D721Med (cell line): ENCODE measurements at regions not wholly inside any gene's neighbourhood (a gene's known extent, or its start where the extent isn't known, plus 50 kb on each side); places are given as distances from the start of the nearest gene placed in this dataset.
A peak's percentile ranks its signal among the peaks of the same experiment; 100 is the strongest.
"Not testable (repeated sequence)": the region's sequence is repeated elsewhere in the genome, so short reads cannot be mapped to it uniquely, and the experiment has no call there.

Experiments used
- DNase-seq: peaks from one replicate; pipeline ENCODE4 v3.0.0; 2011; ENCODE audit warnings: low spot score; ENCODE audit not compliant: insufficient read length
- FAIRE-seq: peaks from 2 replicates; lab custom pipeline; 2011; peaks lifted over from hg19 to GRCh38; lab: Jason Lieb, UNC
- CTCF ChIP-seq: IDR thresholded peaks from 2 replicates; pipeline ENCODE4 v1.5.1; 2012; ENCODE audit warnings: mild to moderate bottlenecking, control low read depth; ENCODE audit not compliant: insufficient read depth; ENCODE audit errors: missing control alignments

DNA sequence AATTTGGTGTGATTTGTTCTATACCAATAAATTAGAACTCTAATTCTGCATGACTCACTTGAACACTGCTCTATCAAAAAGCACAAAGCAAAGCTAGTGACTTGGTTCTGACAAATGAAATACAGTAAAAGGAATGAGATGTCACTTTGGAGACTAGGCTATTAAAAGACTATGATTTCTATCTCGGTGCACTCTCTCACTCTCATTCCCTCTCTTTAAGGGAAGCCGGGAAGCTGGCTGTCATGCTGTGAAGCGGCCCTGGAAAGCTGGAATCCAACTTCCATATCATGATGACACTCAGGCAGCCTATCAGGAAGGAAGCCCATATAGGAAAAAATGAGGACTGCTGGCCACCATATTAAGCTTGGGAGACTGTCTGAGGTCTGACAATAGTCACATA lies 590.1 kb upstream of the CBLB start:
- no peak for TF ChIP-seq CTCF
- DNase-seq, result no peak
- no peak for FAIRE-seq

DNA sequence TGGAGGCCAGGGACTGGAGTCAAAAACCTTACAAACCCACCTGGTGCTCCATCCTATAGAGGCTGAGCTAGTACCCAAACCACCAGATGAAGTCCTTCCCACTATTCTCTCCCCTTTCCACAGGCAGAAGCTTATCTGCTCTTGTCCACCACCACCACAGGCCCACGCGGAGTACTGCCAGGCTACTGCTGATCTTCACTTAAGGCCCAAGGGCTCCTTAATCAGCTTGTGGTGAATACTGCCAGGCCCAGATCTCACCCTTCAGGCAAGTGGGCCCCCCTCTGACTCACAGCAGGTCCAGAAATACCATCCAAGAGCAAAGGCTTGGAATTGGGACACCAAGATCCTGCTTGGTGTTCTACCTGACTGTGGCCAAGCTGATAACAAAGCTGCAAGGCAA lies 598.1 kb upstream of the CBLB start:
- FAIRE-seq, result no peak
- no peak for DNase-seq
- TF ChIP-seq CTCF, result no peak

GRCh38 chr3:106473576-106474475 lies 605.0 kb upstream of the CBLB start:
- DNase-seq, result no peak
- TF ChIP-seq CTCF, result no peak

GRCh38 chr3:106482451-106482850 lies 613.6 kb upstream of the CBLB start:
- DNase-seq (no peak), FAIRE-seq (no peak)
- TF ChIP-seq CTCF, result no peak

More at GRCh38 chr3:106473576-106474475, 605.0 kb upstream of the CBLB start:
- FAIRE-seq, result no peak

DNA sequence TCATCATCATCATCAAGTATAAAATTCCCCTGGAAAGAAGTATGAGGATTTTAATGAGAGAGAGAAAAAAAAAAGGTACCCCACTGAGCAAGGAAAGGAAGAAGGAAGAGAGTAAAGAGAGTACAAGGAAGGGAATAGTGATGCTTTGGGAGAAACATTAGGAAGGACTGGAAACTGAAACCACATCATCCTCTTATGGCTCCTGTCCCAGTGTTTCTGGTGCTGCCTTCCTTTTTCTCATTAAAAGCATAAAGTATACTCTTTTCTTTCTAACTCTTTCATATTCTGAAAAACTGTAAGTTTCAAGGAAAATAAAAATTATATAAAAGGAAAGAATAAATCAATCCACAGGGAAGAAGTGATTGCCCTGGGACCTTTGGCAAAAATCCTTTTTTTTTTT lies 616.4 kb upstream of the CBLB start:
- FAIRE-seq, result peak; percentile 29

DNA sequence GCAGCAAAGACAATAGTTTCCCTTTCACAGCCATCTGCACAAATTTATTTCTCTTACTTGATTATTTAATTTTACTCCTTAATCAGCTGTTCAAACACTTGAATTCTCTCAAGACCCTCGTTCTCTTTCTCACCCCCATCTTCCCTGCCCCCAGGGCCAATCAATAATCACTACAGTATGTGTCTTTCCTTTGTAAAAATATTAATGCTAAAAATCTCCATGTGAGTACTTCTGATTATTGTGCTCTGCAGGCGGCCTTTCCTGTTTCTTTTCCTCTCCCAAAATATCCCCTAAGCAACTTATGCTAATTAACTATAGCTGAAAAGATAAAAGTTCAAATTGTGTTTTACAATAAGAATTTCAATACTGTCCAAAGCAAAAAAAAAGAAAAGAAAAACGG lies 617.0 kb upstream of the CBLB start:
- DNase-seq, result no peak
- no peak for TF ChIP-seq CTCF
- no peak for FAIRE-seq

More for the DNA sequence above, 616.4 kb upstream of the CBLB start:
- TF ChIP-seq CTCF, result no peak
- DNase-seq, result no peak

- FAIRE-seq, result not testable (repeated sequence)
These were observed 618.3 kb upstream of the CBLB start for GRCh38 chr3:106486945-106487639.

More at GRCh38 chr3:106486945-106487639, 618.3 kb upstream of the CBLB start:
- DNase-seq, result not testable (repeated sequence)
